SK-N-SH treated with all-trans-retinoic acid at 6 μM for 48 hours (cell line): ENCODE measurements at regions not wholly inside any gene's neighbourhood (a gene's known extent, or its start where the extent isn't known, plus 50 kb on each side); places are given as distances from the start of the nearest gene placed in this dataset.

Experiments used
- ATAC-seq: fragments of 200-7000 bp; cut with Tn5 transposase; 3 replicates; pipeline ENCODE4 v1.9.1; 2020; ENCODE audit warnings: mild to moderate bottlenecking, moderate library complexity
- ARNTL ChIP-seq: fragments of 450-650 bp; formaldehyde crosslinking; IDR thresholded peaks from 2 replicates; pipeline ENCODE4 v1.5.0; 2020; ENCODE audit warnings: low read depth, mild to moderate bottlenecking, moderate library complexity, borderline replicate concordance
- BACH2 ChIP-seq: fragments of 250-450 bp; sonication (Bioruptor Pico); IDR thresholded peaks from 2 replicates; pipeline ENCODE4 v1.9.0; 2021; ENCODE audit warnings: mild to moderate bottlenecking, borderline replicate concordance
- CSDC2 ChIP-seq: fragments of 250-450 bp; sonication (Bioruptor Pico); IDR thresholded peaks from 2 replicates; pipeline ENCODE4 v1.5.0; 2020; ENCODE audit warnings: mild to moderate bottlenecking, moderate library complexity
- CSRNP3 ChIP-seq: fragments of 250-450 bp; sonication (Bioruptor Pico); IDR thresholded peaks from 2 replicates; pipeline ENCODE4 v1.5.1; 2021; ENCODE audit warnings: mild to moderate bottlenecking, moderate library complexity
- ESRRG ChIP-seq: fragments of 250-450 bp; sonication (Bioruptor Pico); IDR thresholded peaks from 2 replicates; pipeline ENCODE4 v1.6.1; 2021; ENCODE audit warnings: mild to moderate bottlenecking
- ISL1 ChIP-seq: fragments of 250-450 bp; sonication (Bioruptor Pico); IDR thresholded peaks from 2 replicates; pipeline ENCODE4 v2.1.2; 2022; ENCODE audit warnings: mild to moderate bottlenecking, moderate library complexity
- OSR1 ChIP-seq: fragments of 250-450 bp; sonication (Bioruptor Pico); IDR thresholded peaks from 2 replicates; pipeline ENCODE4 v1.8.0; 2022; ENCODE audit warnings: moderate library complexity, mild to moderate bottlenecking, inconsistent platforms
- PATZ1 ChIP-seq: fragments of 250-450 bp; sonication (Bioruptor Pico); IDR thresholded peaks from 2 replicates; pipeline ENCODE4 v1.8.0; 2020; ENCODE audit warnings: mild to moderate bottlenecking, moderate library complexity, borderline replicate concordance
- PPARA ChIP-seq: fragments of 250-450 bp; sonication (Bioruptor Pico); IDR thresholded peaks from 2 replicates; pipeline ENCODE4 v1.5.0; 2020; ENCODE audit warnings: mild to moderate bottlenecking, borderline replicate concordance
- RARB ChIP-seq: fragments of 250-450 bp; sonication (Bioruptor Pico); IDR thresholded peaks from 2 replicates; pipeline ENCODE4 v1.8.0; 2021; ENCODE audit warnings: mild to moderate bottlenecking, moderate library complexity
- SNAI2 ChIP-seq: fragments of 250-450 bp; sonication (Bioruptor Pico); IDR thresholded peaks from 2 replicates; pipeline ENCODE4 v1.5.0; 2020; ENCODE audit warnings: mild to moderate bottlenecking, moderate library complexity
- TCF4 ChIP-seq: fragments of 250-450 bp; sonication (Bioruptor Pico); IDR thresholded peaks from 2 replicates; pipeline ENCODE4 v1.8.0; 2021; ENCODE audit warnings: mild to moderate bottlenecking, moderate library complexity, borderline replicate concordance
- TOX ChIP-seq: fragments of 250-450 bp; sonication (Bioruptor Pico); IDR thresholded peaks from 2 replicates; pipeline ENCODE4 v1.8.0; 2021; ENCODE audit warnings: mild to moderate bottlenecking, moderate library complexity, borderline replicate concordance
- ZC3H10 ChIP-seq: fragments of 250-450 bp; sonication (Bioruptor Pico); IDR thresholded peaks from 2 replicates; pipeline ENCODE4 v1.5.1; 2021; ENCODE audit warnings: mild to moderate bottlenecking, moderate library complexity
- ZFP3 ChIP-seq: fragments of 250-450 bp; sonication (Bioruptor Pico); IDR thresholded peaks from 2 replicates; pipeline ENCODE4 v1.5.0; 2020; ENCODE audit warnings: mild to moderate bottlenecking, moderate library complexity
- ZFP30 ChIP-seq: fragments of 450-650 bp; formaldehyde crosslinking; IDR thresholded peaks from 2 replicates; pipeline ENCODE4 v1.5.0; 2022; ENCODE audit warnings: mild to moderate bottlenecking, moderate library complexity
- ZNF565 ChIP-seq: fragments of 450-650 bp; formaldehyde crosslinking; conservative IDR thresholded peaks from 2 replicates; pipeline ENCODE4 v1.5.0; 2020; ENCODE audit warnings: low read depth, mild to moderate bottlenecking, moderate library complexity
- TF ChIP-seq, protein P1 (sequence below): fragments of 250-450 bp; sonication (Bioruptor Pico); IDR thresholded peaks from 2 replicates; pipeline ENCODE4 v1.5.1; 2020; ENCODE audit warnings: low read depth, mild to moderate bottlenecking, moderate library complexity
- TF ChIP-seq, protein P2 (sequence below): fragments of 250-450 bp; sonication (Bioruptor Pico); IDR thresholded peaks from 2 replicates; pipeline ENCODE4 v1.5.0; 2020; ENCODE audit warnings: mild to moderate bottlenecking, moderate library complexity
- TF ChIP-seq, protein P3 (sequence below): fragments of 250-450 bp; sonication (Bioruptor Pico); IDR thresholded peaks from 2 replicates; pipeline ENCODE4 v1.8.0; 2021; ENCODE audit warnings: low read depth, mild to moderate bottlenecking, moderate library complexity, borderline replicate concordance

- ATAC-seq = no peak
- TF ChIP-seq ZFP3 (CRISPR knock-in tag) (peak; percentile 30; the same call in 1 of the 2 replicates), ZC3H10 (no peak), ISL1 (CRISPR knock-in tag) (peak; percentile 77), TCF4 (CRISPR knock-in tag) (0 out of 2 replicates have a peak, but pooled peaks have one; percentile 32), ZNF565 (CRISPR knock-in tag) (no peak), PATZ1 (CRISPR knock-in tag) (peak; percentile 77; the same call in 1 of the 2 replicates)
- TF ChIP-seq, protein P1, sequence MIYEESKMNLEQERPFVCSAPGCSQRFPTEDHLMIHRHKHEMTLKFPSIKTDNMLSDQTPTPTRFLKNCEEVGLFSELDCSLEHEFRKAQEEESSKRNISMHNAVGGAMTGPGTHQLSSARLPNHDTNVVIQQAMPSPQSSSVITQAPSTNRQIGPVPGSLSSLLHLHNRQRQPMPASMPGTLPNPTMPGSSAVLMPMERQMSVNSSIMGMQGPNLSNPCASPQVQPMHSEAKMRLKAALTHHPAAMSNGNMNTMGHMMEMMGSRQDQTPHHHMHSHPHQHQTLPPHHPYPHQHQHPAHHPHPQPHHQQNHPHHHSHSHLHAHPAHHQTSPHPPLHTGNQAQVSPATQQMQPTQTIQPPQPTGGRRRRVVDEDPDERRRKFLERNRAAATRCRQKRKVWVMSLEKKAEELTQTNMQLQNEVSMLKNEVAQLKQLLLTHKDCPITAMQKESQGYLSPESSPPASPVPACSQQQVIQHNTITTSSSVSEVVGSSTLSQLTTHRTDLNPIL (CRISPR knock-in tag) = peak; percentile 11; the same call in 1 of the 2 replicates
Measured at GRCh38 chr7:8982338-8982992, 549.1 kb downstream of the NXPH1 start.

- TF ChIP-seq RARB (CRISPR knock-in tag) = no peak
- TF ChIP-seq ZNF565 (CRISPR knock-in tag) = no peak
- TF ChIP-seq, protein P2, sequence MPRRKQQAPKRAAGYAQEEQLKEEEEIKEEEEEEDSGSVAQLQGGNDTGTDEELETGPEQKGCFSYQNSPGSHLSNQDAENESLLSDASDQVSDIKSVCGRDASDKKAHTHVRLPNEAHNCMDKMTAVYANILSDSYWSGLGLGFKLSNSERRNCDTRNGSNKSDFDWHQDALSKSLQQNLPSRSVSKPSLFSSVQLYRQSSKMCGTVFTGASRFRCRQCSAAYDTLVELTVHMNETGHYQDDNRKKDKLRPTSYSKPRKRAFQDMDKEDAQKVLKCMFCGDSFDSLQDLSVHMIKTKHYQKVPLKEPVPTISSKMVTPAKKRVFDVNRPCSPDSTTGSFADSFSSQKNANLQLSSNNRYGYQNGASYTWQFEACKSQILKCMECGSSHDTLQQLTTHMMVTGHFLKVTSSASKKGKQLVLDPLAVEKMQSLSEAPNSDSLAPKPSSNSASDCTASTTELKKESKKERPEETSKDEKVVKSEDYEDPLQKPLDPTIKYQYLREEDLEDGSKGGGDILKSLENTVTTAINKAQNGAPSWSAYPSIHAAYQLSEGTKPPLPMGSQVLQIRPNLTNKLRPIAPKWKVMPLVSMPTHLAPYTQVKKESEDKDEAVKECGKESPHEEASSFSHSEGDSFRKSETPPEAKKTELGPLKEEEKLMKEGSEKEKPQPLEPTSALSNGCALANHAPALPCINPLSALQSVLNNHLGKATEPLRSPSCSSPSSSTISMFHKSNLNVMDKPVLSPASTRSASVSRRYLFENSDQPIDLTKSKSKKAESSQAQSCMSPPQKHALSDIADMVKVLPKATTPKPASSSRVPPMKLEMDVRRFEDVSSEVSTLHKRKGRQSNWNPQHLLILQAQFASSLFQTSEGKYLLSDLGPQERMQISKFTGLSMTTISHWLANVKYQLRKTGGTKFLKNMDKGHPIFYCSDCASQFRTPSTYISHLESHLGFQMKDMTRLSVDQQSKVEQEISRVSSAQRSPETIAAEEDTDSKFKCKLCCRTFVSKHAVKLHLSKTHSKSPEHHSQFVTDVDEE (CRISPR knock-in tag) = no peak
- TF ChIP-seq TOX (CRISPR knock-in tag) = no peak
- TF ChIP-seq ZFP30 (CRISPR knock-in tag) = no peak
- TF ChIP-seq CSRNP3 (CRISPR knock-in tag) = no peak
- TF ChIP-seq TCF4 (CRISPR knock-in tag) = no peak
- TF ChIP-seq, protein P3, sequence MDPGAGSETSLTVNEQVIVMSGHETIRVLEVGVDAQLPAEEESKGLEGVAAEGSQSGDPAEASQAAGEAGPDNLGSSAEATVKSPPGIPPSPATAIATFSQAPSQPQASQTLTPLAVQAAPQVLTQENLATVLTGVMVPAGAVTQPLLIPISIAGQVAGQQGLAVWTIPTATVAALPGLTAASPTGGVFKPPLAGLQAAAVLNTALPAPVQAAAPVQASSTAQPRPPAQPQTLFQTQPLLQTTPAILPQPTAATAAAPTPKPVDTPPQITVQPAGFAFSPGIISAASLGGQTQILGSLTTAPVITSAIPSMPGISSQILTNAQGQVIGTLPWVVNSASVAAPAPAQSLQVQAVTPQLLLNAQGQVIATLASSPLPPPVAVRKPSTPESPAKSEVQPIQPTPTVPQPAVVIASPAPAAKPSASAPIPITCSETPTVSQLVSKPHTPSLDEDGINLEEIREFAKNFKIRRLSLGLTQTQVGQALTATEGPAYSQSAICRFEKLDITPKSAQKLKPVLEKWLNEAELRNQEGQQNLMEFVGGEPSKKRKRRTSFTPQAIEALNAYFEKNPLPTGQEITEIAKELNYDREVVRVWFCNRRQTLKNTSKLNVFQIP (CRISPR knock-in tag) = no peak
- no peak for TF ChIP-seq PPARA
- TF ChIP-seq BACH2 (CRISPR knock-in tag) = no peak
- TF ChIP-seq PATZ1 (CRISPR knock-in tag) = no peak
- ATAC-seq = no peak
Measured at GRCh38 chr7:8985255-8985654, 551.8 kb downstream of the NXPH1 start.

- TF ChIP-seq ARNTL (CRISPR knock-in tag) (no peak), CSDC2 (no peak), OSR1 (no peak), SNAI2 (CRISPR knock-in tag) (no peak), PPARA (no peak), RARB (CRISPR knock-in tag) (no peak), TOX (CRISPR knock-in tag) (no peak), ESRRG (CRISPR knock-in tag) (no peak), CSRNP3 (CRISPR knock-in tag) (no peak)
- TF ChIP-seq, protein P3 (CRISPR knock-in tag) = no peak
- TF ChIP-seq, protein P1 (CRISPR knock-in tag) = no peak
- no peak for ATAC-seq
Measured at GRCh38 chr7:8988267-8988666, 554.9 kb downstream of the NXPH1 start.
